ENCODE measurements at regions not wholly inside any gene's neighbourhood (a gene's known extent, or its start where the extent isn't known, plus 50 kb on each side); places are given as distances from the start of the nearest gene placed in this dataset.

DNA sequence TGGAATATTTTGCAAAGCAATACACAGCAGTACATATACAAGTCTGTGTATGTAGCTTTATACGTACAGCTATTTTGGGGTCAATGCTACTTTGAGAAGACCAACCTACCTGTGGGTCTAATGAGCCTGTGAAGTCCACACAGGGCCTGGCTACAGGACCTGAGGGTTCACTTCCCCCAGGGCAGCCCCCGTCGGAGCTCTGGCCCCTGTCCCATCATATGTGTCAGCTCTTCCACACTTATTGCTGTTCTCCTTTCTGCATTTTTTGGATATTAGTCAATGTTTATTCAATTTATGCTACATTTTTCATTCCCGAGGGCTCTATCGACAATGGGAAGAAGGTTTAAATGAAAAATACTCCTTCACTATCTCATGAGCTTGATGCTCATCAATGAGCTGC, 1473.6 kb downstream of the BRD1 start:
- H3K79me2 ChIP-seq (replicated peaks; ENCODE audit: insufficient read depth): no peaks in the 10 kb centered on the region
- no peak overlapping the region for H2AFZ ChIP-seq

More for the DNA sequence above, 1473.6 kb downstream of the BRD1 start:
- H3K27ac ChIP-seq (ENCODE audit: low read depth): no peak overlapping the region
- no peak overlapping the region for H3K4me3 ChIP-seq
- ATAC-seq (no peak), DNase-seq (ENCODE audit: low spot score) (no peak)
- no peaks in the 10 kb centered on the region for H3K9me3 Mint-ChIP-seq
- H3K36me3 ChIP-seq (ENCODE audit: insufficient read depth): no peaks in the 10 kb centered on the region
- no peaks in the 10 kb centered on the region for H3F3A ChIP-seq (replicated peaks; ENCODE audit: low read depth)
- no peak overlapping the region for H3K4me2 ChIP-seq
- H3K9me2 ChIP-seq (ENCODE audit: insufficient read depth): no peaks in the 10 kb centered on the region
- H3K27ac Mint-ChIP-seq: no peak overlapping the region
- TF ChIP-seq, protein P1, sequence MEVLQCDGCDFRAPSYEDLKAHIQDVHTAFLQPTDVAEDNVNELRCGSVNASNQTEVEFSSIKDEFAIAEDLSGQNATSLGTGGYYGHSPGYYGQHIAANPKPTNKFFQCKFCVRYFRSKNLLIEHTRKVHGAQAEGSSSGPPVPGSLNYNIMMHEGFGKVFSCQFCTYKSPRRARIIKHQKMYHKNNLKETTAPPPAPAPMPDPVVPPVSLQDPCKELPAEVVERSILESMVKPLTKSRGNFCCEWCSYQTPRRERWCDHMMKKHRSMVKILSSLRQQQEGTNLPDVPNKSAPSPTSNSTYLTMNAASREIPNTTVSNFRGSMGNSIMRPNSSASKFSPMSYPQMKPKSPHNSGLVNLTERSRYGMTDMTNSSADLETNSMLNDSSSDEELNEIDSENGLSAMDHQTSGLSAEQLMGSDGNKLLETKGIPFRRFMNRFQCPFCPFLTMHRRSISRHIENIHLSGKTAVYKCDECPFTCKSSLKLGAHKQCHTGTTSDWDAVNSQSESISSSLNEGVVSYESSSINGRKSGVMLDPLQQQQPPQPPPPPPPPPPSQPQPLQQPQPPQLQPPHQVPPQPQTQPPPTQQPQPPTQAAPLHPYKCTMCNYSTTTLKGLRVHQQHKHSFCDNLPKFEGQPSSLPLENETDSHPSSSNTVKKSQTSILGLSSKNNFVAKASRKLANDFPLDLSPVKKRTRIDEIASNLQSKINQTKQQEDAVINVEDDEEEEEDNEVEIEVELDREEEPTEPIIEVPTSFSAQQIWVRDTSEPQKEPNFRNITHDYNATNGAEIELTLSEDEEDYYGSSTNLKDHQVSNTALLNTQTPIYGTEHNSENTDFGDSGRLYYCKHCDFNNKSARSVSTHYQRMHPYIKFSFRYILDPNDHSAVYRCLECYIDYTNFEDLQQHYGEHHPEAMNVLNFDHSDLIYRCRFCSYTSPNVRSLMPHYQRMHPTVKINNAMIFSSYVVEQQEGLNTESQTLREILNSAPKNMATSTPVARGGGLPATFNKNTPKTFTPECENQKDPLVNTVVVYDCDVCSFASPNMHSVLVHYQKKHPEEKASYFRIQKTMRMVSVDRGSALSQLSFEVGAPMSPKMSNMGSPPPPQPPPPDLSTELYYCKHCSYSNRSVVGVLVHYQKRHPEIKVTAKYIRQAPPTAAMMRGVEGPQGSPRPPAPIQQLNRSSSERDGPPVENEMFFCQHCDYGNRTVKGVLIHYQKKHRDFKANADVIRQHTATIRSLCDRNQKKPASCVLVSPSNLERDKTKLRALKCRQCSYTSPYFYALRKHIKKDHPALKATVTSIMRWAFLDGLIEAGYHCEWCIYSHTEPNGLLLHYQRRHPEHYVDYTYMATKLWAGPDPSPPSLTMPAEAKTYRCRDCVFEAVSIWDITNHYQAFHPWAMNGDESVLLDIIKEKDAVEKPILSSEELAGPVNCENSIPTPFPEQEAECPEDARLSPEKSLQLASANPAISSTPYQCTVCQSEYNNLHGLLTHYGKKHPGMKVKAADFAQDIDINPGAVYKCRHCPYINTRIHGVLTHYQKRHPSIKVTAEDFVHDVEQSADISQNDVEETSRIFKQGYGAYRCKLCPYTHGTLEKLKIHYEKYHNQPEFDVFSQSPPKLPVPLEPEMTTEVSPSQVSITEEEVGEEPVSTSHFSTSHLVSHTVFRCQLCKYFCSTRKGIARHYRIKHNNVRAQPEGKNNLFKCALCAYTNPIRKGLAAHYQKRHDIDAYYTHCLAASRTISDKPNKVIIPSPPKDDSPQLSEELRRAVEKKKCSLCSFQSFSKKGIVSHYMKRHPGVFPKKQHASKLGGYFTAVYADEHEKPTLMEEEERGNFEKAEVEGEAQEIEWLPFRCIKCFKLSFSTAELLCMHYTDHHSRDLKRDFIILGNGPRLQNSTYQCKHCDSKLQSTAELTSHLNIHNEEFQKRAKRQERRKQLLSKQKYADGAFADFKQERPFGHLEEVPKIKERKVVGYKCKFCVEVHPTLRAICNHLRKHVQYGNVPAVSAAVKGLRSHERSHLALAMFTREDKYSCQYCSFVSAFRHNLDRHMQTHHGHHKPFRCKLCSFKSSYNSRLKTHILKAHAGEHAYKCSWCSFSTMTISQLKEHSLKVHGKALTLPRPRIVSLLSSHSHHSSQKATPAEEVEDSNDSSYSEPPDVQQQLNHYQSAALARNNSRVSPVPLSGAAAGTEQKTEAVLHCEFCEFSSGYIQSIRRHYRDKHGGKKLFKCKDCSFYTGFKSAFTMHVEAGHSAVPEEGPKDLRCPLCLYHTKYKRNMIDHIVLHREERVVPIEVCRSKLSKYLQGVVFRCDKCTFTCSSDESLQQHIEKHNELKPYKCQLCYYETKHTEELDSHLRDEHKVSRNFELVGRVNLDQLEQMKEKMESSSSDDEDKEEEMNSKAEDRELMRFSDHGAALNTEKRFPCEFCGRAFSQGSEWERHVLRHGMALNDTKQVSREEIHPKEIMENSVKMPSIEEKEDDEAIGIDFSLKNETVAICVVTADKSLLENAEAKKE (CRISPR knock-in tag; IDR thresholded peaks at IDR 0.05): no peak
- no peak for TF ChIP-seq EZH2phosphoT487 (IDR thresholded peaks at IDR 0.05; ENCODE audit: unreplicated experiment)
- no peak for TF ChIP-seq NANOG (IDR thresholded peaks at IDR 0.05; ENCODE audit: borderline replicate concordance)
- no peak for TF ChIP-seq CREB1 (CRISPR knock-in tag; IDR thresholded peaks at IDR 0.05; ENCODE audit: low read depth)
- TF ChIP-seq, protein P2, sequence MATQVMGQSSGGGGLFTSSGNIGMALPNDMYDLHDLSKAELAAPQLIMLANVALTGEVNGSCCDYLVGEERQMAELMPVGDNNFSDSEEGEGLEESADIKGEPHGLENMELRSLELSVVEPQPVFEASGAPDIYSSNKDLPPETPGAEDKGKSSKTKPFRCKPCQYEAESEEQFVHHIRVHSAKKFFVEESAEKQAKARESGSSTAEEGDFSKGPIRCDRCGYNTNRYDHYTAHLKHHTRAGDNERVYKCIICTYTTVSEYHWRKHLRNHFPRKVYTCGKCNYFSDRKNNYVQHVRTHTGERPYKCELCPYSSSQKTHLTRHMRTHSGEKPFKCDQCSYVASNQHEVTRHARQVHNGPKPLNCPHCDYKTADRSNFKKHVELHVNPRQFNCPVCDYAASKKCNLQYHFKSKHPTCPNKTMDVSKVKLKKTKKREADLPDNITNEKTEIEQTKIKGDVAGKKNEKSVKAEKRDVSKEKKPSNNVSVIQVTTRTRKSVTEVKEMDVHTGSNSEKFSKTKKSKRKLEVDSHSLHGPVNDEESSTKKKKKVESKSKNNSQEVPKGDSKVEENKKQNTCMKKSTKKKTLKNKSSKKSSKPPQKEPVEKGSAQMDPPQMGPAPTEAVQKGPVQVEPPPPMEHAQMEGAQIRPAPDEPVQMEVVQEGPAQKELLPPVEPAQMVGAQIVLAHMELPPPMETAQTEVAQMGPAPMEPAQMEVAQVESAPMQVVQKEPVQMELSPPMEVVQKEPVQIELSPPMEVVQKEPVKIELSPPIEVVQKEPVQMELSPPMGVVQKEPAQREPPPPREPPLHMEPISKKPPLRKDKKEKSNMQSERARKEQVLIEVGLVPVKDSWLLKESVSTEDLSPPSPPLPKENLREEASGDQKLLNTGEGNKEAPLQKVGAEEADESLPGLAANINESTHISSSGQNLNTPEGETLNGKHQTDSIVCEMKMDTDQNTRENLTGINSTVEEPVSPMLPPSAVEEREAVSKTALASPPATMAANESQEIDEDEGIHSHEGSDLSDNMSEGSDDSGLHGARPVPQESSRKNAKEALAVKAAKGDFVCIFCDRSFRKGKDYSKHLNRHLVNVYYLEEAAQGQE (IDR thresholded peaks at IDR 0.05; ENCODE audit: unreplicated experiment): no peak
- TF ChIP-seq STAT1 (IDR thresholded peaks at IDR 0.05; ENCODE audit: unreplicated experiment): no peak
- TF ChIP-seq, protein P3, sequence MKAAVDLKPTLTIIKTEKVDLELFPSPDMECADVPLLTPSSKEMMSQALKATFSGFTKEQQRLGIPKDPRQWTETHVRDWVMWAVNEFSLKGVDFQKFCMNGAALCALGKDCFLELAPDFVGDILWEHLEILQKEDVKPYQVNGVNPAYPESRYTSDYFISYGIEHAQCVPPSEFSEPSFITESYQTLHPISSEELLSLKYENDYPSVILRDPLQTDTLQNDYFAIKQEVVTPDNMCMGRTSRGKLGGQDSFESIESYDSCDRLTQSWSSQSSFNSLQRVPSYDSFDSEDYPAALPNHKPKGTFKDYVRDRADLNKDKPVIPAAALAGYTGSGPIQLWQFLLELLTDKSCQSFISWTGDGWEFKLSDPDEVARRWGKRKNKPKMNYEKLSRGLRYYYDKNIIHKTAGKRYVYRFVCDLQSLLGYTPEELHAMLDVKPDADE (IDR thresholded peaks at IDR 0.05): no peak
- TF ChIP-seq EZH2 (IDR thresholded peaks at IDR 0.05; ENCODE audit: low read depth, unreplicated experiment): no peak
- TF ChIP-seq, protein P4, sequence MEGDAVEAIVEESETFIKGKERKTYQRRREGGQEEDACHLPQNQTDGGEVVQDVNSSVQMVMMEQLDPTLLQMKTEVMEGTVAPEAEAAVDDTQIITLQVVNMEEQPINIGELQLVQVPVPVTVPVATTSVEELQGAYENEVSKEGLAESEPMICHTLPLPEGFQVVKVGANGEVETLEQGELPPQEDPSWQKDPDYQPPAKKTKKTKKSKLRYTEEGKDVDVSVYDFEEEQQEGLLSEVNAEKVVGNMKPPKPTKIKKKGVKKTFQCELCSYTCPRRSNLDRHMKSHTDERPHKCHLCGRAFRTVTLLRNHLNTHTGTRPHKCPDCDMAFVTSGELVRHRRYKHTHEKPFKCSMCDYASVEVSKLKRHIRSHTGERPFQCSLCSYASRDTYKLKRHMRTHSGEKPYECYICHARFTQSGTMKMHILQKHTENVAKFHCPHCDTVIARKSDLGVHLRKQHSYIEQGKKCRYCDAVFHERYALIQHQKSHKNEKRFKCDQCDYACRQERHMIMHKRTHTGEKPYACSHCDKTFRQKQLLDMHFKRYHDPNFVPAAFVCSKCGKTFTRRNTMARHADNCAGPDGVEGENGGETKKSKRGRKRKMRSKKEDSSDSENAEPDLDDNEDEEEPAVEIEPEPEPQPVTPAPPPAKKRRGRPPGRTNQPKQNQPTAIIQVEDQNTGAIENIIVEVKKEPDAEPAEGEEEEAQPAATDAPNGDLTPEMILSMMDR (conservative IDR thresholded peaks at IDR 0.05; ENCODE audit: low read depth in 2 of 2): no peak
- TF ChIP-seq ZNF114 (CRISPR knock-in tag; IDR thresholded peaks at IDR 0.05): no peak
- no peak for TF ChIP-seq POLR2AphosphoS5 (IDR thresholded peaks at IDR 0.05; ENCODE audit: low read depth)
- no peak for TF ChIP-seq ZNF331 (CRISPR knock-in tag; IDR thresholded peaks at IDR 0.05; ENCODE audit: low read depth)
- no peak for TF ChIP-seq JUNB (IDR thresholded peaks at IDR 0.05; ENCODE audit: unreplicated experiment)
- peaks cover 18% of the 10 kb centered on the region for H3K4me1 Mint-ChIP-seq
- H3K36me3 Mint-ChIP-seq (ENCODE audit: low read depth): no peaks in the 10 kb centered on the region; the same call in 2 of the 3 replicates
- H3K27me3 Mint-ChIP-seq (ENCODE audit: insufficient read depth, low read depth, poor library complexity): peaks cover 3% of the 10 kb centered on the region
- no peaks in the 10 kb centered on the region for H3K27me3 ChIP-seq (ENCODE audit: insufficient read depth)
- H3K4me3 Mint-ChIP-seq: no peak overlapping the region
- no peaks in the 10 kb centered on the region for H4K20me1 ChIP-seq (replicated peaks; ENCODE audit: insufficient read depth)
- H3K4me1 ChIP-seq (ENCODE audit: insufficient read depth): no peaks in the 10 kb centered on the region

All from GM23338 (cell line).